OCI-LY1 (cell line): ENCODE measurements at regions not wholly inside any gene's neighbourhood (a gene's known extent, or its start where the extent isn't known, plus 50 kb on each side); places are given as distances from the start of the nearest gene placed in this dataset.

ENCODE experiments used
- H2AFZ ChIP-seq: fragments of 200-600 bp; sonication (generic), shearing (Covaris generic); 2 replicates; pipeline ENCODE4 v1.6.0; 2014; ENCODE audit warnings: antibody characterized with exemption, mild to moderate bottlenecking, low read length
- H3F3A ChIP-seq: fragments of 200-600 bp; sonication (generic), shearing (Covaris generic); 2 replicates; pipeline ENCODE4 v1.6.0; 2014; ENCODE audit warnings: mild to moderate bottlenecking, antibody characterized with exemption, low read length, moderate library complexity; ENCODE audit not compliant: insufficient read depth
- H3K27ac ChIP-seq: fragments of 200-600 bp; sonication (generic); 2 replicates; pipeline ENCODE4 v1.5.1; 2014; ENCODE audit warnings: low read length, mixed run types, mild to moderate bottlenecking, low read depth; ENCODE audit not compliant: poor library complexity, severe bottlenecking
- H3K27me3 ChIP-seq: fragments of 200-600 bp; sonication (generic); 2 replicates; pipeline ENCODE4 v1.6.0; 2014; ENCODE audit warnings: antibody characterized with exemption, mild to moderate bottlenecking, low read length, moderate library complexity; ENCODE audit not compliant: insufficient read depth
- H3K36me3 ChIP-seq: fragments of 200-600 bp; sonication (generic); 2 replicates; pipeline ENCODE4 v1.6.1; 2014; ENCODE audit warnings: mild to moderate bottlenecking, antibody characterized with exemption, low read length, moderate library complexity, mixed read lengths; ENCODE audit not compliant: insufficient read depth
- H3K4me1 ChIP-seq: fragments of 200-600 bp; sonication (generic); 2 replicates; pipeline ENCODE4 v1.5.1; 2014; ENCODE audit warnings: mild to moderate bottlenecking, low read length, moderate library complexity; ENCODE audit not compliant: insufficient read depth, severe bottlenecking
- H3K4me2 ChIP-seq: fragments of 200-600 bp; sonication (generic), shearing (Covaris generic); 2 replicates; pipeline ENCODE4 v1.6.1; 2014; ENCODE audit warnings: low read length
- H3K4me3 ChIP-seq: fragments of 200-600 bp; sonication (generic); 2 replicates; pipeline ENCODE4 v1.5.1; 2014; ENCODE audit warnings: low read length, low read depth, mild to moderate bottlenecking, mixed read lengths; ENCODE audit not compliant: poor library complexity, severe bottlenecking
- H3K79me2 ChIP-seq: fragments of 200-600 bp; shearing (Covaris generic); 2 replicates; pipeline ENCODE4 v1.6.1; 2016; ENCODE audit warnings: mixed run types, low read length, mixed read lengths; ENCODE audit not compliant: insufficient read depth
- H3K9ac ChIP-seq: fragments of 200-600 bp; sonication (generic), shearing (Covaris generic); 2 replicates; pipeline ENCODE4 v1.6.1; 2014; ENCODE audit warnings: mild to moderate bottlenecking, low read length, mixed read lengths
- H3K9me2 ChIP-seq: fragments of 200-600 bp; sonication (generic), shearing (Covaris generic); 2 replicates; pipeline ENCODE4 v1.6.1; 2014; ENCODE audit warnings: low read depth, mild to moderate bottlenecking, low read length, mixed read lengths
- H3K9me3 ChIP-seq: fragments of 200-600 bp; shearing (Covaris generic); 2 replicates; pipeline ENCODE4 v1.6.1; 2014; ENCODE audit warnings: low read length, mixed read lengths
- H4K20me1 ChIP-seq: fragments of 200-600 bp; sonication (generic), shearing (Covaris generic); 2 replicates; pipeline ENCODE4 v1.6.0; 2016; ENCODE audit warnings: mild to moderate bottlenecking, low read length; ENCODE audit not compliant: insufficient read depth
- EZH2 ChIP-seq: fragments of 200-600 bp; sonication (generic), shearing (Covaris generic); IDR thresholded peaks from 2 replicates; pipeline ENCODE4 v1.8.0; 2017; ENCODE audit warnings: borderline replicate concordance, mixed run types, mild to moderate bottlenecking, antibody characterized with exemption, low read length, moderate library complexity, mixed read lengths
- TF ChIP-seq, protein P1 (sequence below): fragments of 200-600 bp; sonication (generic), shearing (Covaris generic); IDR thresholded peaks from 2 replicates; pipeline ENCODE4 v1.5.1; 2017; ENCODE audit warnings: mild to moderate bottlenecking, antibody characterized with exemption, low read length, moderate library complexity, mixed read lengths

- no peaks in the 10 kb centered on the region for H3K4me1 ChIP-seq
- H3K27me3 ChIP-seq = no peaks in the 10 kb centered on the region
- no peak overlapping the region for H2AFZ ChIP-seq
- no peak overlapping the region for H3K4me3 ChIP-seq
- no peaks in the 10 kb centered on the region for H3K9me3 ChIP-seq
- no peaks in the 10 kb centered on the region for H3K36me3 ChIP-seq
- H3K4me2 ChIP-seq = no peak overlapping the region
- H3K27ac ChIP-seq = no peak overlapping the region
- H4K20me1 ChIP-seq = no peaks in the 10 kb centered on the region
- no peak overlapping the region for H3K9ac ChIP-seq
- TF ChIP-seq EZH2 = no peak
- TF ChIP-seq, protein P1, sequence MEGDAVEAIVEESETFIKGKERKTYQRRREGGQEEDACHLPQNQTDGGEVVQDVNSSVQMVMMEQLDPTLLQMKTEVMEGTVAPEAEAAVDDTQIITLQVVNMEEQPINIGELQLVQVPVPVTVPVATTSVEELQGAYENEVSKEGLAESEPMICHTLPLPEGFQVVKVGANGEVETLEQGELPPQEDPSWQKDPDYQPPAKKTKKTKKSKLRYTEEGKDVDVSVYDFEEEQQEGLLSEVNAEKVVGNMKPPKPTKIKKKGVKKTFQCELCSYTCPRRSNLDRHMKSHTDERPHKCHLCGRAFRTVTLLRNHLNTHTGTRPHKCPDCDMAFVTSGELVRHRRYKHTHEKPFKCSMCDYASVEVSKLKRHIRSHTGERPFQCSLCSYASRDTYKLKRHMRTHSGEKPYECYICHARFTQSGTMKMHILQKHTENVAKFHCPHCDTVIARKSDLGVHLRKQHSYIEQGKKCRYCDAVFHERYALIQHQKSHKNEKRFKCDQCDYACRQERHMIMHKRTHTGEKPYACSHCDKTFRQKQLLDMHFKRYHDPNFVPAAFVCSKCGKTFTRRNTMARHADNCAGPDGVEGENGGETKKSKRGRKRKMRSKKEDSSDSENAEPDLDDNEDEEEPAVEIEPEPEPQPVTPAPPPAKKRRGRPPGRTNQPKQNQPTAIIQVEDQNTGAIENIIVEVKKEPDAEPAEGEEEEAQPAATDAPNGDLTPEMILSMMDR = no peak
- H3F3A ChIP-seq = no peaks in the 10 kb centered on the region
- no peaks in the 10 kb centered on the region for H3K9me2 ChIP-seq
- H3K79me2 ChIP-seq = no peaks in the 10 kb centered on the region
Observed at GRCh38 chrX:36581030-36581429, 427.1 kb upstream of the FAM47C start.

DNA sequence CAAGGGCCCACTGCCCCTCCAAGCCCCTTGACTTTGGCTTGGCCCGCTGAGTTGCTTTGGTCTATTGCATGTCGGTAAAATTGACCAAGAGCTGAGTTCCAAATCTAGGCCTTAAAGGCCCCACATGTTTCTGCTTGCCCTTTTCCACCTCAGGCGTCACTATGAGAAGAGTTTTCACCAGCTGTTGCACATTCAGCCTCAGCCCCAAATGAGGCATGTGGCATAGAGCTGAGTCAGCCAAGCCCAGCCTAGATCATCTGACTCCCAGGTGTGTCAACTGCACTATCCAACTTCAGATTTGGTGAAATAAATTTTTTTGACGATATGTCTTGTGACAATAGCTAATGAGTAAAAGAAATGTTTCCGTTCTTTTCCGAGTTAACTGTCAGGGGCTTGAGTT, 424.5 kb upstream of the FAM47C start:
- no peaks in the 10 kb centered on the region for H3F3A ChIP-seq
- no peak overlapping the region for H3K4me2 ChIP-seq
- no peak overlapping the region for H3K4me3 ChIP-seq
- no peaks in the 10 kb centered on the region for H3K9me2 ChIP-seq
- no peak overlapping the region for H3K27ac ChIP-seq
- H2AFZ ChIP-seq = no peak overlapping the region
- no peaks in the 10 kb centered on the region for H3K4me1 ChIP-seq
- no peaks in the 10 kb centered on the region for H4K20me1 ChIP-seq
- H3K79me2 ChIP-seq = no peaks in the 10 kb centered on the region
- H3K9ac ChIP-seq = no peak overlapping the region
- no peak for TF ChIP-seq EZH2
- TF ChIP-seq, protein P1 = no peak
- no peaks in the 10 kb centered on the region for H3K27me3 ChIP-seq
- H3K9me3 ChIP-seq = no peaks in the 10 kb centered on the region
- no peaks in the 10 kb centered on the region for H3K36me3 ChIP-seq

DNA sequence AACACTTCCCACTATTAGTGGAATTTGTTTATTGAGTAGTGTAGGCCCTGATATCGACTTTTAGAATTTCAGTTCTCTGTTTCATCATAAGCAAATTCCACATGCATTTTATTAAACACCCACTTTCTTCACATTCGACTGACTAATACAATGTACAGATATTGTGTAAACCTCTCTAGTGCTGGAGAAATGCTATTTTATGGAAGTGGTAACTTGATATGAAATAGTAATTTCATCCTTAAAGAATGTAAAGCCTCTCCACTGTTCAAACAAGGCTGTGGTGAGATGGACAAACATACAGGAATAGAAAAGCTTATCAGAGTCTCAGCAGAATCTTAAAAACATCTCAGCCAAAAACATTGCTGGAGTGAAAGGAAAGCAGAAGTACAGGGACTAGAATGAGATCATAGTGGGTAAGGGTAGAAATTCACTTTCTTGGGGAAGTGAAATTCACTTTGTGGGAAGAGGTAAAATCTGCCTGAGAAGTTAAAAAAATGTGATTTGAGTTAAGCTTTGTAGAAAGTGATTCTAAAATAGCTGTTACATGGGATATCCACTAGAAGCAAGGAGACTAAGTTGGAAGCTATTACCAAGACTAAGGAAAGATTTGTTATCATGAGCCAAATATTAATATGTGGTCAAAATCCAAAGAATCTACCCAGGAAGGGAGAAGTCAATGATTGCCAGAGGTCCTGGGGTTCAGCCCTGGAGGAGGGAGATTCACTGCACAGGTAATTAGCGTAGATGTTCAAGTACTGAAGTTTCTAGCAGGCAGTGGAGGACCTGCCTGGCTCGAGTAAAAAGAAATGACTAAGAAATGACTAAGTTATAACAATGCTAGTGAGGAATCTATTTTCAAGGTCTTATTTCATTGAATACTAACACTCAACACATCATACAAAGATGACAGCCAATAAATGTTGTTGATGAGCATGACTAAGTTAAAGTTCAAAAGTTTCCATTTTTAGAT, 398.3 kb upstream of the FAM47C start:
- no peak overlapping the region for H3K4me2 ChIP-seq
- no peak overlapping the region for H3K27ac ChIP-seq
- H3K9ac ChIP-seq = no peak overlapping the region

More for the DNA sequence above, 398.3 kb upstream of the FAM47C start:
- no peaks in the 10 kb centered on the region for H3F3A ChIP-seq
- no peaks in the 10 kb centered on the region for H3K4me1 ChIP-seq
- H3K4me3 ChIP-seq = no peak overlapping the region
- no peaks in the 10 kb centered on the region for H4K20me1 ChIP-seq
- no peaks in the 10 kb centered on the region for H3K79me2 ChIP-seq
- no peaks in the 10 kb centered on the region for H3K36me3 ChIP-seq
- no peaks in the 10 kb centered on the region for H3K9me3 ChIP-seq
- TF ChIP-seq, protein P1 = no peak
- TF ChIP-seq EZH2 = no peak
- H2AFZ ChIP-seq = no peak overlapping the region
- H3K27me3 ChIP-seq = no peaks in the 10 kb centered on the region
- H3K9me2 ChIP-seq = no peaks in the 10 kb centered on the region
